ENCODE measurements at regions not wholly inside any gene's neighbourhood (a gene's known extent, or its start where the extent isn't known, plus 50 kb on each side); places are given as distances from the start of the nearest gene placed in this dataset.

- DNase-seq (ENCODE audit: low read depth in 1 of 2, low spot score in 1 of 2) (no peak), ATAC-seq (no peak), FAIRE-seq (no peak)
- H3K27ac ChIP-seq, result no peak overlapping the region
- H3K4me1 ChIP-seq, result no peaks in the 10 kb centered on the region
- no peak overlapping the region for H3K4me2 ChIP-seq
- CTCF ChIA-PET, result no interaction called here
- WGBS (ENCODE audit: missing lambda C conversion rate), result 19% methylated on average over 2 of the region's 2 CpGs
- H3K4me3 ChIP-seq, result no peak overlapping the region
- POLR2A ChIA-PET, result no interaction called here
- TF ChIP-seq FOSB (CRISPR knock-in tag; IDR thresholded peaks at IDR 0.05) (no peak), ZSCAN20 (CRISPR knock-in tag; IDR thresholded peaks at IDR 0.05) (no peak), ZFP36 (IDR thresholded peaks at IDR 0.05; ENCODE audit: borderline replicate concordance, partially characterized antibody) (no peak), NFE2L2 (conservative IDR thresholded peaks at IDR 0.05; ENCODE audit: low read length) (no peak), E2F6 (IDR thresholded peaks at IDR 0.05; ENCODE audit: borderline replicate concordance, low read depth) (no peak), PBX3 (IDR thresholded peaks at IDR 0.05) (no peak), BHLHE40 (IDR thresholded peaks at IDR 0.05; ENCODE audit: low read depth, low read length) (no peak), ATOH8 (CRISPR knock-in tag; IDR thresholded peaks at IDR 0.05; ENCODE audit: low read depth) (no peak), CTCF (IDR thresholded peaks at IDR 0.05) (no peak), CEBPB (IDR thresholded peaks at IDR 0.05) (no peak), CBX2 (IDR thresholded peaks at IDR 0.05; ENCODE audit: borderline replicate concordance, low read depth) (no peak), FOSL2 (IDR thresholded peaks at IDR 0.05) (no peak), FOSL2 (CRISPR knock-in tag; IDR thresholded peaks at IDR 0.05) (no peak), HOXB13 (CRISPR knock-in tag; IDR thresholded peaks at IDR 0.05; ENCODE audit: low read depth) (no peak), EP300 (IDR thresholded peaks at IDR 0.05) (no peak), NPAS2 (CRISPR knock-in tag; IDR thresholded peaks at IDR 0.05; ENCODE audit: borderline replicate concordance) (no peak), RNF2 (IDR thresholded peaks at IDR 0.05; ENCODE audit: borderline replicate concordance, low read depth) (no peak), PHF8 (IDR thresholded peaks at IDR 0.05; ENCODE audit: borderline replicate concordance, low read depth) (no peak), SREBF2 (IDR thresholded peaks at IDR 0.05) (no peak), EHF (CRISPR knock-in tag; IDR thresholded peaks at IDR 0.05) (no peak)
- no peaks in the 10 kb centered on the region for H3K9me3 ChIP-seq
Measured at GRCh38 chr10:83654689-83655088, 484.6 kb upstream of the GHITM start.

- DNase-seq (ENCODE audit: low read depth in 1 of 2, low spot score in 1 of 2), result no peak
- H3K4me2 ChIP-seq, result no peak overlapping the region
- ChIA-PET POLR2A (no interaction called here), CTCF (no interaction called here)
- no peak overlapping the region for H3K4me3 ChIP-seq
- no peak for ATAC-seq
- H3K27ac ChIP-seq, result no peak overlapping the region
- FAIRE-seq, result no peak
- H3K9me3 ChIP-seq, result no peaks in the 10 kb centered on the region
- TF ChIP-seq HMGXB4 (CRISPR knock-in tag; IDR thresholded peaks at IDR 0.05; ENCODE audit: borderline replicate concordance) (no peak), POLR2A (IDR thresholded peaks at IDR 0.05; ENCODE audit: low read length) (no peak), FOSB (CRISPR knock-in tag; IDR thresholded peaks at IDR 0.05) (no peak), EP300 (IDR thresholded peaks at IDR 0.05) (no peak), MAFK (IDR thresholded peaks at IDR 0.05; ENCODE audit: partially characterized antibody) (no peak), CBX8 (IDR thresholded peaks at IDR 0.05) (no peak), HOXA7 (CRISPR knock-in tag; IDR thresholded peaks at IDR 0.05) (no peak), SREBF2 (IDR thresholded peaks at IDR 0.05) (no peak), USF2 (IDR thresholded peaks at IDR 0.05) (no peak), RAD21 (conservative IDR thresholded peaks at IDR 0.05 in 1 of 2, IDR thresholded peaks at IDR 0.05 in 1 of 2) (no peak), EHF (CRISPR knock-in tag; IDR thresholded peaks at IDR 0.05) (no peak), ZSCAN20 (CRISPR knock-in tag; IDR thresholded peaks at IDR 0.05) (no peak), RFX5 (IDR thresholded peaks at IDR 0.05) (no peak), ZC3H11A (IDR thresholded peaks at IDR 0.05) (no peak), HDAC2 (IDR thresholded peaks at IDR 0.05) (no peak), HEYL (CRISPR knock-in tag; IDR thresholded peaks at IDR 0.05) (no peak)
- no peaks in the 10 kb centered on the region for H3K4me1 ChIP-seq
Measured at GRCh38 chr10:83656924-83657323, 482.4 kb upstream of the GHITM start.

All from A549 (cell line).